Kidney (tissue), 13 donors: ENCODE measurements at regions not wholly inside any gene's neighbourhood (a gene's known extent, or its start where the extent isn't known, plus 50 kb on each side); places are given as distances from the start of the nearest gene placed in this dataset.

Source experiments
- DNase-seq, 5 donors: peaks; one replicate each; pipeline ENCODE4 v3.0.0-alpha.2; 2013 to 2020
- FAIRE-seq: peaks from 2 replicates; lab custom pipeline; 2012; peaks lifted over from hg19 to GRCh38; lab: Jason Lieb, UNC
- H3K27ac ChIP-seq, 2 donors: one replicate each; pipeline ENCODE4 v1.7.0; 2013; ENCODE audit warnings: low read depth in 2 of 2, low read length in 2 of 2, inconsistent platforms in 1 of 2
- H3K27me3 ChIP-seq: one replicate; pipeline ENCODE4 v1.7.1; 2013; ENCODE audit warnings: low read length, inconsistent platforms; ENCODE audit not compliant: control insufficient read depth, insufficient read depth
- H3K36me3 ChIP-seq, 3 donors: one replicate each; pipeline versions ENCODE4 v1.7.0 to v1.7.1; 2013; ENCODE audit warnings: low read length in 3 of 3, control low read depth in 1 of 3, inconsistent platforms in 1 of 3; ENCODE audit not compliant: insufficient read depth in 3 of 3, control insufficient read depth in 2 of 3
- H3K4me1 ChIP-seq, 3 donors: one replicate each; pipeline versions ENCODE4 v1.7.0 to v1.7.1; 2013; ENCODE audit warnings: low read length in 3 of 3, inconsistent platforms in 1 of 3, low read depth in 1 of 3; ENCODE audit not compliant: control insufficient read depth in 2 of 3, insufficient read depth in 2 of 3
- H3K4me3 ChIP-seq, 3 donors: one replicate each; pipeline versions ENCODE4 v1.7.0 to v1.8.1; 2013; ENCODE audit warnings: low read length in 3 of 3, control low read depth in 1 of 3, inconsistent platforms in 1 of 3
- H3K9ac ChIP-seq, 3 donors: one replicate each; pipeline versions ENCODE4 v1.7.0 to v1.7.1; 2013; ENCODE audit warnings: low read length in 3 of 3, control low read depth in 1 of 3, inconsistent platforms in 1 of 3
- H3K9me3 ChIP-seq, 3 donors: one replicate each; pipeline versions ENCODE4 v1.7.0 to v1.7.1; 2013; ENCODE audit warnings: low read length in 3 of 3, control low read depth in 1 of 3, inconsistent platforms in 1 of 3; ENCODE audit not compliant: control insufficient read depth in 2 of 3, insufficient read depth in 1 of 3
- intact Hi-C: fragments of 100-400 bp; cut with DNase I; formaldehyde crosslinking; loops from one replicate; pipeline ENCODE4 v1.11.1; 2022
- TF ChIP-seq, protein P1 (sequence below): IDR thresholded peaks from 3 replicates; pipeline ENCODE4 v1.5.1; 2012; ENCODE audit warnings: mild to moderate bottlenecking, moderate library complexity, borderline replicate concordance; ENCODE audit not compliant: insufficient read depth; ENCODE audit errors: extremely low read depth
- donor health status: control.
- donor health status: control.
- donor health status: control.
- donor health status: control.
- donor health status: control.
- donor health status: DM: yes; HTN: yes; CAD: no.
- donor health status: Normal renal cell carcinoma (clear cell type).

GRCh38 chr6:138688580-138688979 lies 85.0 kb upstream of the CCDC28A start:
- H3K27me3 ChIP-seq, result no peaks in the 10 kb centered on the region
- no peak overlapping the region for H3K4me3 ChIP-seq
- intact Hi-C loops, result no loop called here
- H3K27ac ChIP-seq, result no peak overlapping the region
- H3K9ac ChIP-seq, result no peak overlapping the region
- DNase-seq (no peak), FAIRE-seq (no peak)
- peaks cover 0 to 1% (median 0%) of the 10 kb centered on the region in 3 donors for H3K4me1 ChIP-seq
- no peaks in the 10 kb centered on the region for H3K36me3 ChIP-seq
- TF ChIP-seq, protein P1, sequence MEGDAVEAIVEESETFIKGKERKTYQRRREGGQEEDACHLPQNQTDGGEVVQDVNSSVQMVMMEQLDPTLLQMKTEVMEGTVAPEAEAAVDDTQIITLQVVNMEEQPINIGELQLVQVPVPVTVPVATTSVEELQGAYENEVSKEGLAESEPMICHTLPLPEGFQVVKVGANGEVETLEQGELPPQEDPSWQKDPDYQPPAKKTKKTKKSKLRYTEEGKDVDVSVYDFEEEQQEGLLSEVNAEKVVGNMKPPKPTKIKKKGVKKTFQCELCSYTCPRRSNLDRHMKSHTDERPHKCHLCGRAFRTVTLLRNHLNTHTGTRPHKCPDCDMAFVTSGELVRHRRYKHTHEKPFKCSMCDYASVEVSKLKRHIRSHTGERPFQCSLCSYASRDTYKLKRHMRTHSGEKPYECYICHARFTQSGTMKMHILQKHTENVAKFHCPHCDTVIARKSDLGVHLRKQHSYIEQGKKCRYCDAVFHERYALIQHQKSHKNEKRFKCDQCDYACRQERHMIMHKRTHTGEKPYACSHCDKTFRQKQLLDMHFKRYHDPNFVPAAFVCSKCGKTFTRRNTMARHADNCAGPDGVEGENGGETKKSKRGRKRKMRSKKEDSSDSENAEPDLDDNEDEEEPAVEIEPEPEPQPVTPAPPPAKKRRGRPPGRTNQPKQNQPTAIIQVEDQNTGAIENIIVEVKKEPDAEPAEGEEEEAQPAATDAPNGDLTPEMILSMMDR, result no peak
- no peaks in the 10 kb centered on the region for H3K9me3 ChIP-seq

DNA sequence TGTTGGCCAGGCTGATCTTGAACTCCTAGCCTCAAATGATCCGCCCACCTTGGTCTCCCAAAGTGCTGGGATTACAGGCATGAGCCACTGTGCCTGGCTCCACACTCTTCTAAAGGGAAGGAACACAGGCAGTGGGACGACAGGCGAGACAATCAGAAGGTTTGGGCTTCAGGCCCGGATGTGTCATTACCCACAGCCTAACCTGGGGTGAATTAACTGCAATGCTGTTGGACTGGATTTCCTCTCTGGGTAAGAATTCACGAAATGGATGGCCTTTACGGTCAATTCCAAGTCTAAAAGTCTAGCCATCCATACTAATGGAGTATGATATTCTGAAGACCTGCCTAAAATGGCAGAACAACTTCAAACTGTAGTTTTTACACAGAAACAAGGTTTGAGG lies 83.7 kb upstream of the CCDC28A start:
- DNase-seq (no peak), FAIRE-seq (no peak)
- Histone ChIP-seq H3K4me3 (no peak overlapping the region), H3K4me1 (peaks cover 0 to 3% (median 0%) of the 10 kb centered on the region in 3 donors), H3K9ac (no peak overlapping the region), H3K27me3 (no peaks in the 10 kb centered on the region), H3K36me3 (no peaks in the 10 kb centered on the region), H3K9me3 (no peaks in the 10 kb centered on the region), H3K27ac (no peak overlapping the region)
- intact Hi-C loops, result no loop called here
- TF ChIP-seq, protein P1, result no peak

DNA sequence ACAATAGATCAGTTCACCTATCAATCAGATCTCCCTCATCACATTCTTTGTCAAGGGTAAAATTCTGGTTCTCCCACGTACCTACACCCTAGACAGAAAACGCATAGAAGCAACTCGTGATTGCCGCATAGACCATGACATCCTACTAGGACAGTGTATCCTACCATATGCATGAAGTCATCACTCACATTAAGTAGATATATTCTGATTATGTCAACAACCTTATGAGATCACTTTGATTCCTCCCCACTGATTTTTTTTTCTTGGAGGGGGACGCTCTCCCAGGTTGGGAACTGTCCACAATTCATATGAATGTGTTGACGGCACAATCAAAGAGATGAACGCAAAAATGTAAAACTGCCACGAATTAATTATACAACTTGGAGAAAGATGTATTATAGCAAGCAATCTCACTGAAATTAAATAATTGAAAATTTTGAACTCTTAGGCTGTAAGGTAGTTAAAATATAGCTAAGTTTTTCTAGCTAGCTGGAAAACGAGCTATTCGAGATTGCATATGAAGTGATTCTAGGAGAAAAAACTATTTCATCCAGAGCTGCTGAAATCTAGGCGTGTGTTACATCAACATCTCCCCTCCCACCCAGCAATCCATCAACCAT lies 82.5 kb upstream of the CCDC28A start:
- intact Hi-C loops, result no loop called here
- Histone ChIP-seq H3K27me3 (no peaks in the 10 kb centered on the region), H3K27ac (no peak overlapping the region), H3K9me3 (no peaks in the 10 kb centered on the region), H3K4me1 (peaks cover 0 to 3% (median 0%) of the 10 kb centered on the region in 3 donors), H3K9ac (no peak overlapping the region), H3K4me3 (peak overlapping the region in 2 of 3 donors; percentile 78 to 86), H3K36me3 (no peaks in the 10 kb centered on the region)
- no peak for FAIRE-seq
- TF ChIP-seq, protein P1, result no peak
- no peak for DNase-seq

GRCh38 chr6:138691595-138692057 lies 81.9 kb upstream of the CCDC28A start:
- TF ChIP-seq, protein P1, result no peak
- no peaks in the 10 kb centered on the region for H3K27me3 ChIP-seq
- peak overlapping the region; percentile 54 to 86 (median 78) for H3K4me3 ChIP-seq
- peak overlapping the region in 1 of 2 donors; percentile 48 for H3K27ac ChIP-seq
- intact Hi-C loops, result no loop called here
- H3K4me1 ChIP-seq, result peaks cover 0 to 3% (median 0%) of the 10 kb centered on the region in 3 donors
- no peak for FAIRE-seq
- DNase-seq, result peak in 3 of 5 donors; percentile 37 to 77 (median 53)
- no peaks in the 10 kb centered on the region for H3K9me3 ChIP-seq
- peak overlapping the region; percentile 7 to 74 (median 29) for H3K9ac ChIP-seq
- no peaks in the 10 kb centered on the region for H3K36me3 ChIP-seq
